AG10803 (cell line): ENCODE measurements at regions not wholly inside any gene's neighbourhood (a gene's known extent, or its start where the extent isn't known, plus 50 kb on each side); places are given as distances from the start of the nearest gene placed in this dataset.

Experiments used
- DNase-seq: peaks from one replicate; pipeline ENCODE4 v3.0.0; 2010; ENCODE audit warnings: low read depth
- H3K4me3 ChIP-seq: 2 replicates; pipeline ENCODE4 v1.5.1; 2011; ENCODE audit warnings: mild to moderate bottlenecking, low read length, control low read depth
- TF ChIP-seq, protein P1 (sequence below): conservative IDR thresholded peaks from 2 replicates; pipeline ENCODE4 v1.5.1; 2011; ENCODE audit warnings: mild to moderate bottlenecking, low read length, control low read depth, inconsistent platforms

DNA sequence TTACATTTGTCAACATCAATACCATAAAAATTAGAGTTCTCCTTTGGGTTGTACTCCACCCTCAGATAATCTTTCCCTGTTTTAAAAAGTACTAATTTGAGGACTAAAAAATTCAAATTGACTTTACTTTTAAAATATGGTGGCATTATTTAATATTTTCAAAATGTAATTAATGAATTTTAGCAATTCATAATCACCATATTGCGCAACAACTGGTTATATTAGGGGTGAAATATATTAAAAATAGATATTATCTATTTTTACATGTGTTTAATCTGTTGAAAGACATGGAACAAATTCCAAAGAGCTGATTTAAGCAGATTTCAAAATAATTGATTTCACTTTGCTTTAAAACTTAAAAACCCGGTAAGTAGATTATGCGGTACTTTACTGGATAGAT lies 236.6 kb upstream of the NOL4 start:
- H3K4me3 ChIP-seq, result no peak overlapping the region
- no peak for DNase-seq
- TF ChIP-seq, protein P1, sequence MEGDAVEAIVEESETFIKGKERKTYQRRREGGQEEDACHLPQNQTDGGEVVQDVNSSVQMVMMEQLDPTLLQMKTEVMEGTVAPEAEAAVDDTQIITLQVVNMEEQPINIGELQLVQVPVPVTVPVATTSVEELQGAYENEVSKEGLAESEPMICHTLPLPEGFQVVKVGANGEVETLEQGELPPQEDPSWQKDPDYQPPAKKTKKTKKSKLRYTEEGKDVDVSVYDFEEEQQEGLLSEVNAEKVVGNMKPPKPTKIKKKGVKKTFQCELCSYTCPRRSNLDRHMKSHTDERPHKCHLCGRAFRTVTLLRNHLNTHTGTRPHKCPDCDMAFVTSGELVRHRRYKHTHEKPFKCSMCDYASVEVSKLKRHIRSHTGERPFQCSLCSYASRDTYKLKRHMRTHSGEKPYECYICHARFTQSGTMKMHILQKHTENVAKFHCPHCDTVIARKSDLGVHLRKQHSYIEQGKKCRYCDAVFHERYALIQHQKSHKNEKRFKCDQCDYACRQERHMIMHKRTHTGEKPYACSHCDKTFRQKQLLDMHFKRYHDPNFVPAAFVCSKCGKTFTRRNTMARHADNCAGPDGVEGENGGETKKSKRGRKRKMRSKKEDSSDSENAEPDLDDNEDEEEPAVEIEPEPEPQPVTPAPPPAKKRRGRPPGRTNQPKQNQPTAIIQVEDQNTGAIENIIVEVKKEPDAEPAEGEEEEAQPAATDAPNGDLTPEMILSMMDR, result no peak

- no peak overlapping the region for H3K4me3 ChIP-seq
- DNase-seq, result no peak
- TF ChIP-seq, protein P1, result no peak
Observed at GRCh38 chr18:34467058-34467457, 242.3 kb upstream of the NOL4 start.

DNA sequence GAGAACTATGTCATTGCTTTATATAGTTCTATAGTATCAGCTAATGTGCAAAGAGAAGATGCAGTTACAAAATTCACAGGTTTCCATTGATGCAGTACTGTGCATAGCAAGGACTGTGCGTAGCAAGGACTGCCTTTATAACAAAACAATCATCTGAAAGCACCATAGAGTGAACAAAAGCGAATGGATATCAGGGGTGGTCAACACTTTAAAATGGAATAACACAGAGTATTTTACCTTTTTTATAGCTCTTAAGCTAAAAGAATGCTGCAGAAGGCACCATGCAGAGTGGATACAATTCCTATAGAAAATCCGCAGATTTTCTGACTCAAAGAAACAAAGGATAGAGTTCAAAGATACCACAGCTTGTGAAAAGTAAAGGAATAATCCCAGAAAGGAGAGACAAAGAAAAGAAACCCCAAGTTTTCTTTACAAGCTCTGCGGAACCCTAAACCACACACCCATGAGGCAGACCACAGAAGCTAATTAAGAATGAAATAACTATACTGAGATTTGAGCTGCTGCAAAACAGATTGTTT lies 229.9 kb upstream of the DTNA start:
- no peak overlapping the region for H3K4me3 ChIP-seq
- TF ChIP-seq, protein P1, result no peak
- DNase-seq, result no peak

- no peak overlapping the region for H3K4me3 ChIP-seq
- no peak for DNase-seq
- TF ChIP-seq, protein P1, result no peak
Observed at GRCh38 chr18:34482204-34482603, 227.9 kb upstream of the DTNA start.

- TF ChIP-seq, protein P1, result no peak
- no peak overlapping the region for H3K4me3 ChIP-seq
- DNase-seq, result no peak
Observed at GRCh38 chr18:34483198-34483597, 226.9 kb upstream of the DTNA start.

DNA sequence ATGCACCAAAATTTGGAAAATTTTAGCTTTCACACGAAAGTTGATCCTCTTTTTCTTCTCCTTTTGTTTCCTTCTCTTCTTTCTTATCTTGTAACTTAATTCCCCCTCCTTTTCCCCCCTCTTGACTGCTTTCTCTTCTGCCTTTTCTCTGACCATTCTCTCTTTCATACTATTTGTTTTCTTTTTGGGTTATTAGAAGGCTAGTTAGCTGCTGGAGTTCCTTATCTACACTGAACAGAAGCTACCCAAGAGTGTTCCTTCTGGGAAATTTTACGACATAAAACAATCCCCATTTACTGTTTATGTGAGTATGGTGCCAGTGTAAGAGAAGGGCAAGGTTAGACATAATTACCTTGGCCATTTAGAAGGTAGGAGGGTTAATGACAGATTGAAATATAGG lies 218.4 kb upstream of the DTNA start:
- DNase-seq, result no peak
- H3K4me3 ChIP-seq, result no peak overlapping the region
- TF ChIP-seq, protein P1, result no peak

- TF ChIP-seq, protein P1, result no peak
- H3K4me3 ChIP-seq, result no peak overlapping the region
- no peak for DNase-seq
Observed at GRCh38 chr18:34492652-34493051, 217.4 kb upstream of the DTNA start.
